Fibroblast of skin of right biceps (primary cell): ENCODE measurements at regions not wholly inside any gene's neighbourhood (a gene's known extent, or its start where the extent isn't known, plus 50 kb on each side); places are given as distances from the start of the nearest gene placed in this dataset.

Experiments
- DNase-seq: peaks from one replicate; pipeline ENCODE4 v3.0.0-alpha.2; 2013

DNA sequence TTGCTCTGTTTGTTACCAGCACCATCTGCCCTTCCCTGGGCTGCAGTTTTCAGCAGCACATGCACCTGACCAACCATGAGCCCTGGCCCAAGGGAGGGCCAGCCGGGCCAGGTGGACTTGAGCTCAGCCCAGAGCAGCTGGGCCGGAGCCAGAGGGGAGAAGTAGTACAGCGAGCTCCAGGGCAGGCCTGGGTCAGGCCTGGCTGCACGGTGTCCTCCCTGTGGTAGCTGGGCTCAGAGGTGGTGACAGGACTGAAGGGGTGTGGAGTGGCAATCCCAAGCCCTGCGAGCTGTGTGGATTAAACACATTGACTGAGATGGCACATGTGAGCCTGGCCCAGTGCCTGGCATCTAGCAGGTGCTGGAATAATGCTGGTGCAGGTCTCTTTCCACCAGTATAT, 222.2 kb downstream of the GLI2 start:
- DNase-seq = no peak

DNA sequence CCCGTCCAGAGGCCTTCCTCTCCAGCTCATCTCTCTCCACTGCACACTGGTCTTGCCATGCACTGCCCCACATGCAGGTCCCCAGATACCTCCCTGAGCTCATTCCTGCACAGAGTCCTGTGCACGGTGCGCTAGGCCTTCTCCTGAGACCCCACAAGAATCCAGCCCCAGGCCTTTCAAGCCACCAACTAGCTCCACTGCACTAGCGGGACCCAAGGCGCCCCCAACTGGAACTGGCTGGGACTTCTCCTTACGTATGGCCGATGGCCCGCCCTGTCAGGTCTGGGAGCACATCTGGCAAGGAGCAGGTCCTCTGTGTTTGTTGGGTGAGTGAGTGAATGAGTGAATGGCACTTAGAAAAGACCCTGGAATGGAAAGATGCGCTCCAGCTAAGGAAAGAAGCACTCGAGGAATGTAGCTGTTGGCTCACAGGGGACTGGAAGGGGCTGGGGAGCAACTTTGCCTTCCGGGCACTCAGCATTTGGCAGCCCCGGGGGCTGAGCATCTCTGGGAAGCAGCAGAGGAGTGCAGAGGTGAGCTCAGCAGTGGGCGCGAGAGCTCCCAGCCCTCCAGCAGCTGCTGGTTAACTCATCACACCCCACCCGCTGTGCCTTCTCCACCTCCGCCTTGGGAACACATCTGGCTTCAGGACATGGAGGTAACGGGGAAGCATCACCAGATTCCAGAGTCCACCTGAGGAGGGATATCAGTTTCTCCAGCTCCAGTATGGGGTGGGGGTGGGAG, 223.1 kb downstream of the GLI2 start:
- no peak for DNase-seq

DNA sequence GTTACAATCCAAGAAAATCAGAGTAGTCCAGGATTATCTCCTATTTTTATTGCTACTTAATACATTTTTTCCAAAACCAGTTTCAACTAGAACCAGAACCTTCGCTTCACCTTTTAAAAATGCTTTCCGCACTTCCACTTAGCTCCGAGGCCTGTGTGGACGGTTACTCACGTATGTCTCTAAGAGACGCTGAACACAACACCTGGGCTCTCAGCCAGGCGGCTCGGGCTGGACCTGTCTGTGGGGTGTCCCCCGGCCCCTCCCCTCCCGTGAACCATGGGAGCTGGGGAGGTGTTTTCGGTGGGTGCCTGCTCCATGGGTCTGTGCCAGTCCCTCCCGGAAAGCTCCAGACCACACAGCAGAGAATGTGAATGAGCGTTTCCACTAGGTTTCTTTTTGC, 223.8 kb downstream of the GLI2 start:
- DNase-seq = peak; percentile 14

DNA sequence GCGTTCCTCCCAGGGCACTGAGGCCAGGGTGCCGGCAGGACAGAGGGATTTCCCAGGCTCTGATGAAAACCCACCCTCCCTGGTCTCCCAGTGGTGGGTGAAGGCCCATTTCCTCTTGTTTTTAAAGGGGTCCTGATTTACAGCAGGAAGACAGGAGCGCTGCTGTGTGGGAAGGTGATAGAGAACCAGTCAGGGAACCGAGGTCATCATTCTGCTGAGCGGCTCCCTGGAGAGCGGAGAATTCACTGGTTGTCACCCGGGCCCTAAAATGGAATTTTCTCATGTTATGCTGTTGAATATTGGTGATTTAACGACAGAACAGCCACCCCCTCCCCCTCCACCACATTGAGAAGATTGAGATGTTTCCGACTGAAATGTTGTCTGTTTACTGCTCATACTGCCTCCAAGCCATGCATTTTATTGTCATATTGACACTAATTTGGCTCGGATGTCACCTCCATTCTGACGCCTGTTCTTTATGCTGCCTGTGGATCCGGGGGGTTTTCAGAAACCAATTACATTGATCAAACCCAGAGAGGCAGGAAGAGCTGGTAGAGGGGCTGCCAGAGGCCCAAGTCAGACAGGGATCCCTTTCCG, 225.2 kb downstream of the GLI2 start:
- DNase-seq = no peak

DNA sequence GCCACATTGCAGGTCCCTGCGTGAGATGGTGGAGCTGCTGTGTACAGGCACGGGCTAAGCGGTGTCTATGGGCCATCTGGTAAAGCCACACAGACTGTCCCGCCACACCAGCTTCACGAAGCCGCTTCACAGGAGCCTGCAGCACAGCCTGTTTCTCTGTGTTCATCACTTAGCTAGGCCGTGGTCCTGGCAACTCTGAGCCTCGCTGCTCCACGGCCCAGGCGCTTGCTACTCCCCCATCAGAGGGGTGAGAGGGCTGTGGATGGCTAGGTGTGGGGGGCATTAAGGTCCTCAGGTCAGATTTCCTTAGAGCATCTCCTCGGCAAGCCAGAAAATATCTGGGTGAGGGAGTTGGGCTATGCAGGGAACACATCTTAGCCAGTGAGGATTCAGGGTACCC, 225.7 kb downstream of the GLI2 start:
- no peak for DNase-seq

DNA sequence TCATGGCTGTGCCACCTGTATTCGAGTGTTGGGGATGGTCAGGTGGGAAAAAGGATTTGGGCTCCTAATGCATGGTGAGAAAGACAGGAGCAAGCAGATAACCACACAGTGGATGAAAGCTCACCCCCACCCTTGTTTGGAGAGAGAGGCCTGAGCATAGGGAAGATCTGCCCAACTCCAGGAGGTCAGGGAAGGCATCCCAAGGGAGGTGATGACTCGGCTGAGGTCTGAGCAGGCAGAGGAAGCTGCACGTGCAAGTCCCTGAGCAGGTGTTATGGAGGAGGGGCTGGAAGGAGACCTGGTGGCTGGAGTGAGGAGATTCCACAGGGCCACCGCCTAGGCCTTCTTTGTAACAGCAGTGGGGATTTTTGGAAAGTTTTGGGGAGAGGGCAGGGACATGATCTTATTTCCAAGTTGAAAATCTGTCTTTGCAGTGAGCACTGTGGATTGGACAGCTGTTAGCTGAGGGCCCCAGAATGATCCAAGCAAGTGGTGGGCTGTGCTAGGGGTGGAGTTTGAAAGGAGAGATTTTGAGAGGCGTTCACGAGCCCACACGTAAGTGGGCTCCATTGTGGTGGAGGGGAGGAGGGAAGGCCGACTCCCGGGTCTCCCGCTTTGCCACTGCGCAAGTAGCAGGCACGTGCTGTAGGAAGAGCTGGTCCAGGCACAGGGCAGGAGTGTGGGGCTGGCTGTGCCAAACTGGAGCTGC, 228.5 kb downstream of the GLI2 start:
- DNase-seq = peak; percentile 56

DNA sequence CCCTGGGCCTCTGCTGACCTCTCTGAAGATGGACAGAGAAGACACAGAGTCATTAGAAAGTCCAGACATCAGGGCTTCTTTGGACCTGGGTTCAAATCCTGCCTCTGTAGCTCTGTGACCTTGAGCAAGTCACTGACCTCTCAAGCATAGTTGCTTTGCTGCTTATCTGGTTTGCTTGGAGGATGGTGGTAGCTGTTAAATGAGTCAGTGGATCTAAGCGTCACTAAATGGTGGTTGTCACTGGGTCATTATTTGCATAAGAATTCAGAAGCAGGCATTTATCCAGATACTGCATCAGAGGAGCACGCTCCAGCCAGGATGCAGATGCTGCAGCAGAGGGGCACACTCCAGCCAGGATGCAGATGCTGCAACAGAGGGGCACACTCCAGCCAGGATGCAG, 229.2 kb downstream of the GLI2 start:
- DNase-seq = peak; percentile 62

DNA sequence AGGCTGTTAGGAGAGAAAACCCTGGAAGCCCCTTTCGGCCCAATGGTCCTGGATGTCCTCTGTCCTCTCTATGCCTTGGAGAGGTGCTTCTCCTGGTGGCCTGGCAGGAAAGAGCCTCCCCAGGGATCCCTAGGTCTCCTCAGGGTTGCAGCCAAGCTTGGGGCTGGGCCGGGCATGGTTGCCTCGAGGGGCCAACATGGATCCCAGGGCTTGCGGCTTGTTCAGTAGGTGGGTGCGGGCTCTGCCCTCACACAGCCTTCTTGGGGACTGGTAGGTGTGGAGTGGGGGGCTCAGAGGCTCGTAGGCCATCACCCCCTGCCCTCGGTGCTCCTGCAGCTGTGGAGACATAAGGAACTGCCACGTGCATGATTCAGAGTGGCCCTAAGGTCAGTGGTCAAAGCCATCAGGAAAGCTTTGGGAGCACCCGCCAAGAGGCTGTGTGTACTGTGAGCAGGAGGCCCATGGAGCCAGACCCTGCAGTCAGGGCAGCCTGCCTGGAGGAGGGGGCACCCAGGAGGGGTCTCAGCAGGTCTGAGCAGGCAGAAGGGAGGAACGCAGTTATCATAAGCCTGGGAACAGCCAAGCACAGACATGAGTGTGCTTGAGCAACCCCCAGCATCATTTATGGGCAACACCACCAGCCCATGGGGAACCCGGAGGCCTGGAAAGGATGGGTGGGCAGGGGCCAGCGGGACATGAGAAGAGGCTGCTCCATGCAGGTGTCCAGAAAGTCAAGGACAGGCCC, 231.0 kb downstream of the GLI2 start:
- DNase-seq = no peak

DNA sequence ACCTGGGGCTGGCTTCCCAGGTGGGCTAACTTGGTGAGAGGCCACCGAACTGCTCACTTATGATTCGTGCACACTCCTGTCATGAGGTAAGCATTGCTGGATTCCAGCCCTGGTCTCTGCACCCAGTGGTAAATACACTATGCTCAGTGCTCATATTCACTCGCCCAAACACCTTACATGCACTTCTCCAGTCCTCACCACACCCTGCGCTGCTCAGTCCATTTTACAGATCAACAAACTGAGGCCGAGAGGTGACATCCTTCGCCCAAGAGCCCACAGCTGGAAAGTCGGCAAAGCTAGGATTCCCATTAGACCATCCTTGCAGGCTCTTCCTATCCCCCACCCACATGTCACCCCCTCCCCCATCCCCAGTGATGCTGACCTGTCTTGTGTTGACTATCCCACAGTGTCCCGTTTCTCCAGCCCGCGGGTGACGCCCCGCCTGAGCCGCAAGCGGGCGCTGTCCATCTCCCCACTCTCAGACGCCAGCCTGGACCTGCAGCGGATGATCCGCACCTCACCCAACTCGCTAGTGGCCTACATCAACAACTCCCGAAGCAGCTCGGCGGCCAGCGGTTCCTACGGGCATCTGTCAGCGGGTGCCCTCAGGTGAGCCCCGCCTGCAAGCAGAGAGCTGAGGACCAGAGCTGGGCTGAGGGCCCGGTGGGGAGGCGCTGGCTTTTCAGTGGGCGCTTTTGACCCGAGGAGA, 232.8 kb downstream of the GLI2 start:
- DNase-seq = no peak

DNA sequence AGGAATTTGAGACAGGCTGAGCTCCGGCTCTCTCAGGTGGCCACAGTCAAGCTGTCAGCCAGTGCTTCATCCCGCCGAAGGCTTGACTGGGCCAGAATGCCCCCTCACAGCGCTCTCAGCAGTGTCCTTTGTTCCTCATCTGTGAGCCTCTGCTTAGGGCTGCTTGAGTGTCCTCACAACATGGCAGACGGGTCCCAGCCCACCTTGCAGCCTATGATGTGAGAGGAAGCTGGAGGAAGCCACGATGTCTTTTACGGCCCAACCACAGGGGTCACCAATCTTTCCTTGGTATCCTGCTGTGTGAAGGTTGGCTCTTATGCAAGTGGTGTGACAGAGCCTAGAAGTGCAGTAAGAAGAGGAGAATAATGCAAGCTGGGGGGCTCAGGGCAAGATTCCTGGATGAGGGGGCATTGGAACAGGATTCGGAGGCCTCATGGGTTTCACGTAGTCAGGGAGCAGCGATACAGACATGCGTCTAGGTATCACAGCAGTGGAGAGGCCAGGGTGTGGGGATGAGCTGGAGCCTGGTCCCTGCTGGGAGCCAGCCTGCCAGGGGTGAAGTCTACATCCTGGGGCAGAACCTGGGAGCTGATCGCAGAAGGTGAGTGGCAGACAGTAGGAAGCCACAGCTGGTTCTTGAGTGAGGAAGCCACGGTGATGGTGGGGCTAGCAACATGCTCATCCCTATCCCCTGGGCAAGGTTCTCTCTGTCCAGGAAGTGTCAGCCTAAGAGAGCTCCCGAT, 234.1 kb downstream of the GLI2 start:
- DNase-seq = no peak

DNA sequence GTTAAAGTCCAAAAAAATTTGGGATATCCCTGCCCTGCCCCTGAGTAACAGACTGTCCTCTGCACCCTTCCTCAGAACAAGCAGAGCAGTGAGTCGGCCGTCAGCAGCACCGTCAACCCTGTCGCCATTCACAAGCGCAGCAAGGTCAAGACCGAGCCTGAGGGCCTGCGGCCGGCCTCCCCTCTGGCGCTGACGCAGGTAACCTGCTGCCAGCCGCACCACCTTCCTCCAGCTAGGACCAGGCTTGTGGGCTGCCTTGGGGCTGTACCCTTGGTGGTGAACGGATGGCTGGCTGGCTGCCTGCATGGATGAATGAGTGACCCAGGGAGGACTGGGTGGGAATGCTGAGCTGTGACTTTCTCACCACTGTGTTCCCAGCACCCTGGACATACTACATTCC, 236.2 kb downstream of the GLI2 start:
- DNase-seq = no peak

DNA sequence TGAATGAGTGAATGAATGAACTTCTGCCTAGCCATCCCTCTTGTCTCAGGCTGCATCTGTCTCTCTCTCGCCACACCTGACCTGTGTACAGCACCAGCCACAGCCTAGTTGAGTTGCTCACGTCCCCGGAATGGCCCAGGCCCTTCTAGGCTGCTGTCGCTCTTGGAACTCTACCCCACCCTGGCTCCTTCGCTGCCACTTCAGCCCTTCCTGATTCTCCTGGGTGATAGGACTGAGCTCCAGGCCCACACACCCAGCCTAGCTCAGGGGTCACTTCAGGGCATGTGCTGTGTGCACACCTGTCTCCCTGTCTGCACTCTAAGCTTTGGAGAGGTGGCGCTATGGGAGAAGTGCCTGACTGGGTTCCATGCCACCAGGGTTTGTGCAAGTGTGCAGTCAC, 236.6 kb downstream of the GLI2 start:
- no peak for DNase-seq

DNA sequence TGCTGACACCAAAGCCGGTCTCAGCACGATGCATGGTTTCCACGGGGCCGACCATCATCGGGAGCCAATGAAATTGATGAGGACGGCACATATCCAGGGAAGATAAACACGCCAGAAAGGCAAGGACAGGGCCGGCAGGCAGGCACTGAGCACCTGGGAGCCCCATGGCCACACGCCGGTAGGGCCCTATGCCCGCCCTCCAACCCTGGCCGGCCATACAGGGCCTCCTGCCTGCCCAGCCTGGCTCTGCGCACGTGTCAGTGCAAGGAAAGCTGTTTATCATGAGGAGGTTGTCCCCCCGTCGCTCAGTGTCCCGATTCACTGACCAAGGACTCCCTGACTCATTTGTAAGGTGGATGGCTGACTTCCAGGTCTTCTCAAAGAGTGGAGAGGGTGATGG, 237.5 kb downstream of the GLI2 start:
- no peak for DNase-seq

DNA sequence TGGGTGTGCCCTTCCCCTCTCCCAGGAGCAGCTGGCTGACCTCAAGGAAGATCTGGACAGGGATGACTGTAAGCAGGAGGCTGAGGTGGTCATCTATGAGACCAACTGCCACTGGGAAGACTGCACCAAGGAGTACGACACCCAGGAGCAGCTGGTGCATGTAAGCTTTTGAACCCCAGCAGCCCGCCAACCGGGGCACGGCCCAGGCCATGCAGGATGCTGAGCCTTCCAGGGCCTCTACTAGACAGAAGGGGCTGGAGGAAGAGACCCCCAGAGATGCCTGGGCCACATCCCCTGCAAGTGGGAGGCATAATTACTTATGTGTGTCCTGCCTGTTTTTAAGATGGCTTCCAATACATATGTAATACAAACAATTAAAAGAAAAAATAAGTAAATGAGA, 239.3 kb downstream of the GLI2 start:
- DNase-seq = no peak

DNA sequence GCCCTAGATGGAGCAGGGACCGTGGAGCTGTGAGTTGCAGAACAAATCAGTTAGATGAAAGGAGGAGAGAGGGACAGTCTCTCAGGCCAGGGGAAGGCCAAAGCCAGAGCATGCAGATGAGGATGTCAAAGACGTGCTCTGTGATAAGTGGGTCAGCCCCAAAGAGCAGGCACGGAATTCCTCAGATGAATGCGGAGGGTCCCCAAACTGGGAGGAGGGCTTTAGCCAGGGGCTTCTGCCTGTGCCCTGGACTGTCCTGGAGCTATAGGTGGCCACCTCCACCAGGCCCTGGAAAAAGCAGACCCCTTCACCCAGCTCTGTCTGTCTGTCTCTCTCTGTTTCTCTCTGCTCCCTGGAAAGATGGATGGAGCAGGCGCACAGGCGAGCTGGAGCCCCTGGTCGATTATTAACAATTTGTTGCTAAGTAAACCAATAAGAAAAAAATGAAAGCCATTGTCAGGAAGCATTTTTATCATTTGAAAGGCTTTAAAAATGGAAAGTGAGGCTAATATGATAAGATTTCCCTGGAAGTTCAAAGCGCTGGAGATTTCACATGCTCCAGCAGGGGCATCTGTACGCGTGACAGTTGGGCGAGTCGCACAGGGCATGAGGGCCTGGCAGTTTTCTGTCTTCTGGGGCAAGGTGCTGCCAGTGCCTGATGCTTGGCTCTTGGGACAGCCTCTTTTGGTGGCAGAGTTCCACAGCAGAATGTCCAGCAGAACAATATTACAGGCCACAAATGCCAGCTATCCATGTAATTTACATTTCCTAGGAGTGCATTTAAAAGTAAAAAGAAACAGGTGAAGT, 241.0 kb downstream of the GLI2 start:
- no peak for DNase-seq

DNA sequence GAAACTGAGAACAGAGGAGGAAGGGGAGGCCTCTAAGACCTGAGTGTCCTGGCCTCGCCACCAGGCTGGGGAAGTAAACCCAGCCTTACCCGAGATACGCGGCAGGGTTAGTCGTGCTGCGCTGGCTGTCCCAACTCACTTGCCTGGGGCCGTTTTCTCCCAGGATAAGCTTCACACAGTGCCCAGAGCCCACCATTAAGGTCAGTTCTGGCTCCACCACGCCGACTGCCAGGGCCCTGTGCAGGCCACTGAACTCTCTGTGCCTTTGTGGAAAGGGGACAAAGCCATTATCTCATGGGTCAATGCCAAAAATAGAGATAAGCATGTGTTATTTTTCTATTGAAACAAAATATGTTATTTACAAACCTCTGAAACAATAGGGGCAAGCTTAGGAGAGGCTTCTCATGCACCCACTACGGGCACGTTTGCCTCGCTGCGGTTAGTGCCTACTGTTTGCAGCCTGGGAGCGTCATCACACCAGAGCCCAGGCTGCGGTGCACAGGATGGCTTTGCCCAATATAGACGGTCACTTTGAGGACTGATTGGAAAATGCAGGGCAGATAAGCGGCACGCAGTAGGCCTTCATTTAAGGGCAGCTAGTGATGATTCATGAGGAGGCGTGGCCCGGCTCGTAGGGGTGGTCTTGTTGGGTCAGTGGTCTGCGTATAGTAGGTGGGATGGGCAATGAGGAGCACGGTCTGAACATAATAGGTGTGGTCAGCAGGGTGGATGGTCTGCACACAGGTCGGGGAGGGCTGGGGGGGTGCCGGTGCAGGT, 242.1 kb downstream of the GLI2 start:
- DNase-seq = no peak

DNA sequence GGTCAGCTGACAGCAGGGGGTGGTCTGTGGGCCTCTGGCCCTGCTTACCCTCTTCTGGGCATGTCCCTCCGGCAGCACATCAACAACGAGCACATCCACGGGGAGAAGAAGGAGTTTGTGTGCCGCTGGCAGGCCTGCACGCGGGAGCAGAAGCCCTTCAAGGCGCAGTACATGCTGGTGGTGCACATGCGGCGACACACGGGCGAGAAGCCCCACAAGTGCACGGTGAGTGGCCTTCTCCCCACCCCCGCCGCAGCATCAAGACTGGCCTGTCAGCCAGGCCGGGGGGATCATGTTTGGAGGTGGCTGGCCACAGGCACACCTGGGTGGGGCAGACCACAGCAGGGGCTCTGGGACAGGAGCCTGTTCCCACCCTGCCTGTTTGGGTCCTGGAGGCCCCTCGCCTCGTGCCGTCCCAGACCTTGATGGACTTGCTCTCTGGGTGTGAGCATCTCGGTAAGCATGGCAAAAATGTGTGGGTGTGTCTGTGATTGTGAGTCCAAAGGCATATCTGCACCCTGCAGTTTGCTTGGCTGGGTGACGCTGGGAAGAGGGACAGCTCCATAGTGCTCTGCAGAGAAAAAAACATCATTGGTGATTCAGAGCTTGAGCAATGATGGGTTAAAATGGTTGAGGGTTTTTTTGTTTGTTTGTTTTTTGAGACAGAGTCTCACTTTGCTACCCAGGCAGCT, 242.8 kb downstream of the GLI2 start:
- DNase-seq = peak; percentile 18

DNA sequence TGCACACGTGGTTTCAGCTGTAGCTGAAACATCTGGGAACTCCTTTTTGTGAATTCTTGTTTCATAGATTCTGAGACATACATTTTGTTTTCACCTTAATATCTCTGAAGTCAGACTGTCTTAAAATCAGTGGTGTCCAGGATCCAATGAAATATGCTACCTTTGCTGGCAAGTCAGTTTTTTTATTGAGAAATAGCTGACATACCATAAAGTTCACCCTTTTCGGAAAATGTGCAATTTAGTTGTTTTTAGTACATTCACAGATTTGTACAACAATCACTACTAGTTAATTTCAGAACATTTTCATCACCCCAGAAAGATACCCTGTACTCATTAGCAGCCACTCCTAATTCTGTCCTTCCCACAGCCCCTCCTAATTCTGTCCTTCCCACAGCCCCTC, 243.7 kb downstream of the GLI2 start:
- no peak for DNase-seq

DNA sequence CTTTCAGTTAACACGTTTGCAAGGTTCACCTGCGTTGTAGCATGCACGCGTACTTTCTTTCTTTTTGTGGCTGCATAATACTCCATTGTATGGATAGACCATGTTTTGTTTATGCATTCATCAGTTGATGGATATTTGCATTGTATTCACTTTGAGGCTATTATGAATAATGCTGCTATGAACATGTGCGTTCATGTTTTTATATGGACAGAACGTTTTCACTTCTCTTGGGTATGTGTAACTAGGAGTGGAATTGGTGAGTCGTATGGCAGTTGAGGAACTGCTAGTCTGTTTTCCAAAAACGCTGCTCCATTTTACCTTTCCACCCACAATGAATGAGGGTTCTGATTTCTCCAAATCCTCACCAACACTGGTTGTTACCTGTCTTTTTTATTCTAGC, 244.3 kb downstream of the GLI2 start:
- no peak for DNase-seq

DNA sequence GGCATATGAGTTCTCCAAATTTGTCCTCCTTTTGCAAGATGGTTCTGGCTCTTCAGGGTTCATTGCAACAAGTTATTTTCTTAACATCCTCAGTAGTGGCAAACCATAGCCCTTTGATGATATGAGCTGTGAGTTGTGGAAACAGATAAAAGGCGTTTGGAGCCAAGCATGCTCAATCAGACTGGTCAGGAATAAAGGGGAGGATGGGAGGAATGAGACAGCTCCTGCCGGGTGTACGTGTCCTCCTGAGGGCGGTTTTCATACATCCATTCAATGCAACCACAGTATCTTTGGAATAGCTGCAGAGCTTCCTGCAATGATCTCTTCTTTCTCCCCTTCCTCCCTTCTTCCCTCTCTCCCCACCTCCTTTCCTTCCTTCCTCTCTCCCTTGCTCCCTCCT, 245.8 kb downstream of the GLI2 start:
- no peak for DNase-seq
